ENCODE measurements at regions not wholly inside any gene's neighbourhood (a gene's known extent, or its start where the extent isn't known, plus 50 kb on each side); places are given as distances from the start of the nearest gene placed in this dataset.

- ChIA-PET CTCF (interaction anchor here (0.6 to 1.4 kb wide), 3 partner anchors 10 to 147 kb away, joined by 3 read pairs; no protein-coding TSS in a partner anchor), SMC1A (ENCODE audit: uncharacterized antibody, unreplicated experiment) (no interaction called here), POLR2A (no interaction called here), RAD21 (ENCODE audit: unreplicated experiment) (no interaction called here)
- no peaks in the 10 kb centered on the region; a peak in 1 of 4 replicates for H3K27me3 ChIP-seq (replicated peaks in 1 of 2; ENCODE audit: control insufficient read depth in 2 of 2, insufficient read depth in 2 of 2, low read length in 1 of 2)
- H3K9ac ChIP-seq (ENCODE audit: control insufficient read depth, insufficient read depth, low read length) = no peak overlapping the region
- no peak overlapping the region for H3K4me2 ChIP-seq (ENCODE audit: control insufficient read depth, insufficient read depth)
- H2AFZ ChIP-seq (ENCODE audit: control insufficient read depth, low read depth, low read length) = no peak overlapping the region
- no peaks in the 10 kb centered on the region for H3K4me1 ChIP-seq (ENCODE audit: control insufficient read depth, insufficient read depth, low read length)
- DNase-seq (ENCODE audit: low read depth, low spot score) = no peak
- no peaks in the 10 kb centered on the region for H3K36me3 ChIP-seq (ENCODE audit: control insufficient read depth in 2 of 2, insufficient read depth in 2 of 2, low read length in 1 of 2)
- no peaks in the 10 kb centered on the region for H3K79me2 ChIP-seq (ENCODE audit: control insufficient read depth, insufficient read depth, low read length)
- ATAC-seq = no peak
- FAIRE-seq = no peak
- no peaks in the 10 kb centered on the region for H3K9me3 ChIP-seq (replicated peaks; ENCODE audit: control insufficient read depth, insufficient read depth, low read length)
- H3K27ac ChIP-seq (ENCODE audit: control insufficient read depth, insufficient read depth) = no peak overlapping the region
- H4K20me1 ChIP-seq (ENCODE audit: control insufficient read depth, insufficient read depth) = no peaks in the 10 kb centered on the region
- WGBS (ENCODE audit: insufficient coverage, insufficient replicate concordance, low lambda C conversion rate, missing lambda C conversion rate) = 63% methylated on average over 3 of the region's 3 CpGs
- no TSS peak for BruUV-seq (replicated peaks)
- no peak overlapping the region for H3K4me3 ChIP-seq
- in situ Hi-C loops (cut with MboI) = no loop called here
- TF ChIP-seq POLR2AphosphoS5 (IDR thresholded peaks at IDR 0.05; ENCODE audit: low read length) (no peak), CEBPB (IDR thresholded peaks at IDR 0.05; ENCODE audit: borderline replicate concordance in 1 of 2, low read depth in 2 of 2, low read length in 2 of 2) (no peak), TBL1XR1 (IDR thresholded peaks at IDR 0.05; ENCODE audit: low read depth, low read length) (no peak), E2F8 (IDR thresholded peaks at IDR 0.05; ENCODE audit: low read depth, partially characterized antibody) (no peak), GATAD2B (conservative IDR thresholded peaks at IDR 0.05; ENCODE audit: low read depth) (no peak), MTA3 (IDR thresholded peaks at IDR 0.05; ENCODE audit: borderline replicate concordance, low read length) (no peak), CHD4 (IDR thresholded peaks at IDR 0.05) (no peak), FOXK2 (IDR thresholded peaks at IDR 0.05) (no peak), MTA2 (IDR thresholded peaks at IDR 0.05; ENCODE audit: low read depth) (no peak), SUPT20H (IDR thresholded peaks at IDR 0.05; ENCODE audit: borderline replicate concordance, control insufficient read depth, low read depth, low read length) (no peak), BRCA1 (IDR thresholded peaks at IDR 0.05; ENCODE audit: low read depth, low read length) (no peak), YBX1 (IDR thresholded peaks at IDR 0.05) (no peak), HDAC6 (IDR thresholded peaks at IDR 0.05; ENCODE audit: unreplicated experiment) (no peak), ZNF274 (IDR thresholded peaks at IDR 0.05; ENCODE audit: insufficient read depth, insufficient read length) (no peak), RCOR1 (conservative IDR thresholded peaks at IDR 0.05; ENCODE audit: low read depth, low read length) (no peak), E2F4 (IDR thresholded peaks at IDR 0.05; ENCODE audit: low read depth, low read length) (no peak), HDGF (IDR thresholded peaks at IDR 0.05) (no peak)
- TF ChIP-seq, protein P1, sequence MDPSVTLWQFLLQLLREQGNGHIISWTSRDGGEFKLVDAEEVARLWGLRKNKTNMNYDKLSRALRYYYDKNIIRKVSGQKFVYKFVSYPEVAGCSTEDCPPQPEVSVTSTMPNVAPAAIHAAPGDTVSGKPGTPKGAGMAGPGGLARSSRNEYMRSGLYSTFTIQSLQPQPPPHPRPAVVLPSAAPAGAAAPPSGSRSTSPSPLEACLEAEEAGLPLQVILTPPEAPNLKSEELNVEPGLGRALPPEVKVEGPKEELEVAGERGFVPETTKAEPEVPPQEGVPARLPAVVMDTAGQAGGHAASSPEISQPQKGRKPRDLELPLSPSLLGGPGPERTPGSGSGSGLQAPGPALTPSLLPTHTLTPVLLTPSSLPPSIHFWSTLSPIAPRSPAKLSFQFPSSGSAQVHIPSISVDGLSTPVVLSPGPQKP (IDR thresholded peaks at IDR 0.05; ENCODE audit: low read depth, low read length) = no peak
- TF ChIP-seq, protein P2, sequence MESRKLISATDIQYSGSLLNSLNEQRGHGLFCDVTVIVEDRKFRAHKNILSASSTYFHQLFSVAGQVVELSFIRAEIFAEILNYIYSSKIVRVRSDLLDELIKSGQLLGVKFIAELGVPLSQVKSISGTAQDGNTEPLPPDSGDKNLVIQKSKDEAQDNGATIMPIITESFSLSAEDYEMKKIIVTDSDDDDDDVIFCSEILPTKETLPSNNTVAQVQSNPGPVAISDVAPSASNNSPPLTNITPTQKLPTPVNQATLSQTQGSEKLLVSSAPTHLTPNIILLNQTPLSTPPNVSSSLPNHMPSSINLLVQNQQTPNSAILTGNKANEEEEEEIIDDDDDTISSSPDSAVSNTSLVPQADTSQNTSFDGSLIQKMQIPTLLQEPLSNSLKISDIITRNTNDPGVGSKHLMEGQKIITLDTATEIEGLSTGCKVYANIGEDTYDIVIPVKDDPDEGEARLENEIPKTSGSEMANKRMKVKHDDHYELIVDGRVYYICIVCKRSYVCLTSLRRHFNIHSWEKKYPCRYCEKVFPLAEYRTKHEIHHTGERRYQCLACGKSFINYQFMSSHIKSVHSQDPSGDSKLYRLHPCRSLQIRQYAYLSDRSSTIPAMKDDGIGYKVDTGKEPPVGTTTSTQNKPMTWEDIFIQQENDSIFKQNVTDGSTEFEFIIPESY (IDR thresholded peaks at IDR 0.05) = no peak
- intact Hi-C loops (cut with micrococcal nuclease; ENCODE audit: unreplicated experiment) = no loop called here
These were observed 134.4 kb downstream of the FOXB1 start for GRCh38 chr15:60138397-60138968.

All from GM12878 (cell line).